Aorta (tissue), 5 donors: ENCODE measurements at regions not wholly inside any gene's neighbourhood (a gene's known extent, or its start where the extent isn't known, plus 50 kb on each side); places are given as distances from the start of the nearest gene placed in this dataset.
A peak's percentile ranks its signal among the peaks of the same experiment; 100 is the strongest.
"Not testable (repeated sequence)": the region's sequence is repeated elsewhere in the genome, so short reads cannot be mapped to it uniquely, and the experiment has no call there.

Source experiments
- ATAC-seq: fragments of 200-7000 bp; cut with Tn5 transposase; one replicate; pipeline ENCODE4 v1.9.1; 2022; ENCODE audit warnings: moderate library complexity; ENCODE audit not compliant: low FRiP score
- DNase-seq, 2 donors: peaks; one replicate each; pipeline ENCODE4 v3.0.0-alpha.2; 2020
- H3K27ac ChIP-seq, 2 donors: one replicate each; pipeline ENCODE4 v1.5.1; 2013; ENCODE audit warnings: low read length in 2 of 2, mild to moderate bottlenecking in 2 of 2, moderate library complexity in 2 of 2, control low read depth in 1 of 2, inconsistent platforms in 1 of 2, low read depth in 1 of 2
- H3K27me3 ChIP-seq, 2 donors: one replicate each; pipeline ENCODE4 v1.6.1; 2013; ENCODE audit warnings: control low read depth in 1 of 2, low read length in 1 of 2, mild to moderate bottlenecking in 1 of 2, moderate library complexity in 1 of 2; ENCODE audit not compliant: insufficient read depth in 2 of 2, control insufficient read depth in 1 of 2
- H3K36me3 ChIP-seq, 2 donors: one replicate each; pipeline ENCODE4 v1.6.1; 2013; ENCODE audit warnings: control low read depth in 1 of 2, low read length in 1 of 2, mild to moderate bottlenecking in 1 of 2; ENCODE audit not compliant: insufficient read depth in 2 of 2, control insufficient read depth in 1 of 2
- H3K4me1 ChIP-seq, 2 donors: one replicate each; pipeline ENCODE4 v1.6.1; 2013; ENCODE audit warnings: low read length in 2 of 2, control low read depth in 1 of 2, mild to moderate bottlenecking in 1 of 2, moderate library complexity in 1 of 2; ENCODE audit not compliant: insufficient read depth in 2 of 2, control insufficient read depth in 1 of 2
- H3K4me3 ChIP-seq, 2 donors: one replicate each; pipeline ENCODE4 v1.5.1; 2013; ENCODE audit warnings: low read length in 2 of 2, control low read depth in 1 of 2, mild to moderate bottlenecking in 1 of 2
- H3K9me3 ChIP-seq: one replicate; pipeline ENCODE4 v1.6.1; 2013; ENCODE audit warnings: mild to moderate bottlenecking, low read length; ENCODE audit not compliant: control insufficient read depth
- WGBS, 2 donors: extraction: QIAGEN DNeasy Blood & Tissue Kit; methylation state at CpG; one replicate each; pipeline ENCODE4 v1.1.7; 2013; 5-methylcytosine and 5-hydroxymethylcytosine counted together
- intact Hi-C, 2 donors: fragments of 100-400 bp; cut with DNase I; formaldehyde crosslinking; loops; one replicate each; pipeline versions ENCODE4 v1.14.2 to v1.15.0; 2022
- donor health status: healthy with polysubstance abuse.
- donor health status: Bipolar disorder and iron deficiency.
- donor health status: DM: no; HTN: no; CAD: no.
- donor health status: DM: no; HTN: no; CAD: no.
- donor health status: DM: yes; HTN: yes; CAD: no.

GRCh38 chr2:8500124-8501054, 181.5 kb upstream of the ID2 start:
- 88 to 90% methylated on average over 13 of the region's 13 CpGs for WGBS, 2 donors
- no peak overlapping the region for H3K27ac ChIP-seq
- intact Hi-C loops, result no loop called here

GRCh38 chr2:8501061-8501720, 180.7 kb upstream of the ID2 start:
- ATAC-seq, result no peak
- no peak overlapping the region for H3K4me3 ChIP-seq
- intact Hi-C loops, result no loop called here
- no peak overlapping the region for H3K27ac ChIP-seq
- no peaks in the 10 kb centered on the region for H3K9me3 ChIP-seq
- WGBS, 2 donors, result 91 to 95% methylated on average over 7 of the region's 7 CpGs
- H3K27me3 ChIP-seq, result no peaks in the 10 kb centered on the region
- peaks cover 0 to 1% of the 10 kb centered on the region in 2 donors for H3K36me3 ChIP-seq
- H3K4me1 ChIP-seq, result no peaks in the 10 kb centered on the region
- DNase-seq, result no peak

More at GRCh38 chr2:8500124-8501054, 181.5 kb upstream of the ID2 start:
- no peak overlapping the region for H3K4me3 ChIP-seq
- ATAC-seq, result no peak
- no peak for DNase-seq
- no peaks in the 10 kb centered on the region for H3K4me1 ChIP-seq
- H3K27me3 ChIP-seq, result no peaks in the 10 kb centered on the region
- no peaks in the 10 kb centered on the region for H3K36me3 ChIP-seq
- H3K9me3 ChIP-seq, result no peaks in the 10 kb centered on the region

GRCh38 chr2:8502316-8502715, 179.5 kb upstream of the ID2 start:
- no peak for DNase-seq
- no peak overlapping the region for H3K27ac ChIP-seq
- H3K27me3 ChIP-seq, result no peaks in the 10 kb centered on the region
- no peak for ATAC-seq
- no peaks in the 10 kb centered on the region for H3K9me3 ChIP-seq
- no peak overlapping the region for H3K4me3 ChIP-seq
- 74 to 77% methylated on average over 6 of the region's 6 CpGs for WGBS, 2 donors
- intact Hi-C loops, result no loop called here
- H3K36me3 ChIP-seq, result peaks cover 0 to 1% of the 10 kb centered on the region in 2 donors
- H3K4me1 ChIP-seq, result no peaks in the 10 kb centered on the region

- 87 to 93% methylated on average over 9 to 10 of the region's 10 CpGs for WGBS, 2 donors
- H3K4me1 ChIP-seq, result no peaks in the 10 kb centered on the region
- DNase-seq, result peak in 1 of 2 donors; percentile 17
- ATAC-seq, result no peak
- peaks cover 0 to 1% of the 10 kb centered on the region in 2 donors for H3K36me3 ChIP-seq
- H3K9me3 ChIP-seq, result no peaks in the 10 kb centered on the region
- H3K4me3 ChIP-seq, result no peak overlapping the region
- no peaks in the 10 kb centered on the region for H3K27me3 ChIP-seq
- no peak overlapping the region for H3K27ac ChIP-seq
- intact Hi-C loops, result no loop called here
Observed at GRCh38 chr2:8505311-8505920, 176.4 kb upstream of the ID2 start.

- Histone ChIP-seq H3K4me1 (no peaks in the 10 kb centered on the region), H3K4me3 (no peak overlapping the region), H3K9me3 (no peaks in the 10 kb centered on the region), H3K36me3 (peaks cover 0 to 1% of the 10 kb centered on the region in 2 donors), H3K27me3 (no peaks in the 10 kb centered on the region), H3K27ac (no peak overlapping the region)
- intact Hi-C loops, result no loop called here
- DNase-seq (no peak), ATAC-seq (no peak)
- WGBS, 2 donors, result 93 to 96% methylated on average over 7 of the region's 7 CpGs
Observed at GRCh38 chr2:8506746-8507145, 175.1 kb upstream of the ID2 start.

GRCh38 chr2:8508766-8509165, 173.1 kb upstream of the ID2 start:
- H3K27me3 ChIP-seq, result no peaks in the 10 kb centered on the region
- no peak overlapping the region for H3K27ac ChIP-seq
- ATAC-seq, result no peak
- intact Hi-C loops, result no loop called here
- WGBS, 2 donors, result 76 to 86% methylated on average over 5 of the region's 5 CpGs
- peaks cover 0 to 1% of the 10 kb centered on the region in 2 donors for H3K36me3 ChIP-seq
- H3K4me3 ChIP-seq, result no peak overlapping the region
- no peaks in the 10 kb centered on the region for H3K4me1 ChIP-seq
- peak in 1 of 2 donors; percentile 17 for DNase-seq
- no peaks in the 10 kb centered on the region for H3K9me3 ChIP-seq

GRCh38 chr2:8509621-8510020, 172.2 kb upstream of the ID2 start:
- DNase-seq (peak; percentile 7 to 9), ATAC-seq (no peak)
- Histone ChIP-seq H3K9me3 (no peaks in the 10 kb centered on the region), H3K4me3 (no peak overlapping the region), H3K27ac (no peak overlapping the region), H3K4me1 (no peaks in the 10 kb centered on the region), H3K27me3 (no peaks in the 10 kb centered on the region), H3K36me3 (peaks cover 0 to 1% of the 10 kb centered on the region in 2 donors)
- 96 to 98% methylated on average over 2 of the region's 2 CpGs for WGBS, 2 donors
- intact Hi-C loops, result no loop called here

GRCh38 chr2:8510055-8510454, 171.8 kb upstream of the ID2 start:
- H3K4me3 ChIP-seq, H3K27me3 ChIP-seq, DNase-seq, intact Hi-C loops, H3K4me1 ChIP-seq, H3K27ac ChIP-seq, H3K36me3 ChIP-seq, ATAC-seq, H3K9me3 ChIP-seq: not testable (repeated sequence)
- WGBS, 2 donors, result 94 to 97% methylated on average over 4 of the region's 4 CpGs
